CD4-positive, alpha-beta T cell (primary cell): ENCODE measurements at regions not wholly inside any gene's neighbourhood (a gene's known extent, or its start where the extent isn't known, plus 50 kb on each side); places are given as distances from the start of the nearest gene placed in this dataset.

Experiments used
- ATAC-seq: fragments of 200-7000 bp; cut with Tn5 transposase; one replicate; pipeline ENCODE4 v1.10.0; 2022; ENCODE audit warnings: mild to moderate bottlenecking; ENCODE audit not compliant: poor library complexity
- CTCF ChIA-PET: fragments of 350-600 bp; sonication (Branson Sonifier 250); formaldehyde crosslinking; loops from one replicate; lab custom pipeline; 2021; ENCODE audit warnings: antibody characterized with exemption, inconsistent platforms; lab: Charles Lee
- POLR2A ChIA-PET: fragments of 350-600 bp; sonication (Branson Sonifier 250); formaldehyde crosslinking; loops from one replicate; lab custom pipeline; 2021; ENCODE audit warnings: antibody characterized with exemption, inconsistent platforms; lab: Charles Lee
- DNase-seq, 14 experiments: peaks; one replicate each; pipeline ENCODE4 v3.0.0-alpha.2; 2013 to 2020; ENCODE audit warnings: mixed read lengths in 2 of 14
- H3K27ac ChIP-seq, 2 donors: one replicate each; pipeline versions ENCODE4 v1.5.1 to v1.7.0; 2013; ENCODE audit warnings: low read length in 2 of 2, low read depth in 1 of 2, mild to moderate bottlenecking in 1 of 2
- H3K27me3 ChIP-seq, 2 experiments: 1 replicate in 1 of 2; 2 replicates in 1 of 2; pipeline versions ENCODE4 v1.6.1 to v1.7.0; 2013; ENCODE audit warnings: low read length in 2 of 2, control low read depth in 1 of 2, mild to moderate bottlenecking in 1 of 2, moderate library complexity in 1 of 2; ENCODE audit not compliant: insufficient read depth in 2 of 2, control insufficient read depth in 1 of 2
- H3K36me3 ChIP-seq: one replicate; pipeline ENCODE4 v1.6.1; 2013; ENCODE audit warnings: low read length, control low read depth; ENCODE audit not compliant: insufficient read depth
- H3K4me1 ChIP-seq: one replicate; pipeline ENCODE4 v1.6.1; 2013; ENCODE audit warnings: low read length, control low read depth; ENCODE audit not compliant: insufficient read depth
- H3K4me3 ChIP-seq: one replicate; pipeline ENCODE4 v1.5.1; 2013; ENCODE audit warnings: mild to moderate bottlenecking, low read length, moderate library complexity
- H3K9me3 ChIP-seq, 2 experiments: 1 replicate in 1 of 2; 2 replicates in 1 of 2; pipeline versions ENCODE4 v1.6.1 to v1.7.0; 2013; ENCODE audit warnings: low read length in 2 of 2, mild to moderate bottlenecking in 2 of 2, control low read depth in 1 of 2, moderate library complexity in 1 of 2; ENCODE audit not compliant: control insufficient read depth in 1 of 2, insufficient read depth in 1 of 2
- H3K27ac Mint-ChIP-seq: one replicate; pipeline ENCODE4 v1.8.0; 2020; ENCODE audit warnings: mixed read lengths
- H3K27me3 Mint-ChIP-seq: one replicate; pipeline ENCODE4 v1.8.0; 2021; ENCODE audit warnings: mixed read lengths
- H3K36me3 Mint-ChIP-seq: one replicate; pipeline ENCODE4 v1.8.0; 2021; ENCODE audit warnings: low read depth, mixed read lengths
- H3K4me1 Mint-ChIP-seq: one replicate; pipeline ENCODE4 v1.8.0; 2021; ENCODE audit warnings: low read depth, mixed read lengths
- H3K4me3 Mint-ChIP-seq: one replicate; pipeline ENCODE4 v1.8.0; 2020; ENCODE audit warnings: mild to moderate bottlenecking, mixed read lengths
- H3K9me3 Mint-ChIP-seq: one replicate; pipeline ENCODE4 v1.8.0; 2020; ENCODE audit warnings: mixed read lengths
- CTCF ChIP-seq: fragments of 200-600 bp; IDR thresholded peaks from one replicate; pipeline ENCODE4 v1.8.0; 2022; ENCODE audit warnings: antibody characterized with exemption, mild to moderate bottlenecking
- intact Hi-C, 2 experiments: fragments of 100-400 bp; cut with DNase I in 1 of 2; cut with micrococcal nuclease in 1 of 2; formaldehyde crosslinking; loops; one replicate each; pipeline versions ENCODE4 v1.15.1 to v1.9.0; 2023 to 2025; cut with DNase I, micrococcal nuclease

GRCh38 chr6:44036699-44037101, 90.6 kb downstream of the MRPL14 start:
- H3K27me3 ChIP-seq: no peaks in the 10 kb centered on the region
- H3K36me3 Mint-ChIP-seq: no peaks in the 10 kb centered on the region
- H3K4me1 Mint-ChIP-seq: no peaks in the 10 kb centered on the region
- POLR2A ChIA-PET: interaction anchor here (0.7 kb wide), 1 partner anchor 159 kb away, joined by 3 read pairs; no protein-coding TSS in a partner anchor
- no peak for ATAC-seq
- H3K27ac Mint-ChIP-seq: no peak overlapping the region
- H3K9me3 ChIP-seq: no peaks in the 10 kb centered on the region
- intact Hi-C loops: no loop called here
- no peaks in the 10 kb centered on the region for H3K4me1 ChIP-seq
- no peaks in the 10 kb centered on the region for H3K9me3 Mint-ChIP-seq
- no peaks in the 10 kb centered on the region for H3K36me3 ChIP-seq
- no peak overlapping the region for H3K4me3 ChIP-seq
- no peaks in the 10 kb centered on the region for H3K27me3 Mint-ChIP-seq
- H3K4me3 Mint-ChIP-seq: no peak overlapping the region
- CTCF ChIA-PET: no interaction called here
- no peak overlapping the region for H3K27ac ChIP-seq
- TF ChIP-seq CTCF: no peak
- peak in 1 of 14 experiments; percentile 31 for DNase-seq

- ChIA-PET POLR2A (no interaction called here), CTCF (no interaction called here)
- H3K9me3 ChIP-seq: no peaks in the 10 kb centered on the region
- intact Hi-C loops: no loop called here
- H3K36me3 ChIP-seq: no peaks in the 10 kb centered on the region
- Mint-ChIP-seq H3K27ac (no peak overlapping the region), H3K36me3 (no peaks in the 10 kb centered on the region), H3K9me3 (no peaks in the 10 kb centered on the region), H3K4me3 (no peak overlapping the region), H3K4me1 (no peaks in the 10 kb centered on the region), H3K27me3 (no peaks in the 10 kb centered on the region)
- TF ChIP-seq CTCF: no peak
- DNase-seq (peak in 1 of 14 experiments; percentile 15), ATAC-seq (no peak)
- no peaks in the 10 kb centered on the region for H3K4me1 ChIP-seq
- H3K27ac ChIP-seq: no peak overlapping the region
- H3K27me3 ChIP-seq: no peaks in the 10 kb centered on the region
- H3K4me3 ChIP-seq: no peak overlapping the region
Observed at GRCh38 chr6:44036196-44036595, 91.1 kb downstream of the MRPL14 start.

DNA sequence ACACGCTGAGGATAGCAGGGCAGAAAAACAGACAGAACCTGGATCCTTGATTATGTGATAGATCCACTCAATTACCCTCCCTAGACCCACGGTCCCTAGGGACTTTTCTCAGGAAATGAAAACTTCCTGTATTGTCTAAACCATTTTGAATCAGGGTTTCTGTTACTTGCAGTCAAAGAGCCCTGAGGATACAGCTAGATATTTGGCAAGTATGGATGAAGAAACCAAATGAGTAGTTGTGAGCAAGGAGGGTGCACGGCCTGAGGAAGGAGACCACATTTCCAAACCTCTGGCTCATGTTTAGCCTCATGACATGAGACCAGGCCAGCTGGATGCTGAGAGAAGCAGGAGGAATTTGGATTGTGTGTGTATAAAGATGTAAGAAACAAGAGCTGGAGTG, 91.6 kb downstream of the MRPL14 start:
- no peak overlapping the region for H3K27ac ChIP-seq
- ChIA-PET POLR2A (no interaction called here), CTCF (no interaction called here)
- no peaks in the 10 kb centered on the region for H3K4me1 Mint-ChIP-seq
- no peaks in the 10 kb centered on the region for H3K36me3 Mint-ChIP-seq
- no peak overlapping the region for H3K27ac Mint-ChIP-seq
- no peak overlapping the region for H3K4me3 ChIP-seq
- no peaks in the 10 kb centered on the region for H3K36me3 ChIP-seq
- no peak for TF ChIP-seq CTCF
- intact Hi-C loops: no loop called here
- no peak for ATAC-seq
- H3K9me3 Mint-ChIP-seq: no peaks in the 10 kb centered on the region
- no peaks in the 10 kb centered on the region for H3K27me3 ChIP-seq
- H3K4me3 Mint-ChIP-seq: no peak overlapping the region
- no peaks in the 10 kb centered on the region for H3K9me3 ChIP-seq
- DNase-seq: peak in 2 of 14 experiments; percentile 24 to 38
- no peaks in the 10 kb centered on the region for H3K27me3 Mint-ChIP-seq
- no peaks in the 10 kb centered on the region for H3K4me1 ChIP-seq
